GM18867 (cell line): ENCODE measurements at regions not wholly inside any gene's neighbourhood (a gene's known extent, or its start where the extent isn't known, plus 50 kb on each side); places are given as distances from the start of the nearest gene placed in this dataset.

Experiments
- ATAC-seq: cut with Tn5 transposase; IDR thresholded peaks from one replicate; pipeline ENCODE4 v1.9.1; 2021; ENCODE audit warnings: mild to moderate bottlenecking, moderate library complexity; ENCODE audit not compliant: unreplicated experiment

DNA sequence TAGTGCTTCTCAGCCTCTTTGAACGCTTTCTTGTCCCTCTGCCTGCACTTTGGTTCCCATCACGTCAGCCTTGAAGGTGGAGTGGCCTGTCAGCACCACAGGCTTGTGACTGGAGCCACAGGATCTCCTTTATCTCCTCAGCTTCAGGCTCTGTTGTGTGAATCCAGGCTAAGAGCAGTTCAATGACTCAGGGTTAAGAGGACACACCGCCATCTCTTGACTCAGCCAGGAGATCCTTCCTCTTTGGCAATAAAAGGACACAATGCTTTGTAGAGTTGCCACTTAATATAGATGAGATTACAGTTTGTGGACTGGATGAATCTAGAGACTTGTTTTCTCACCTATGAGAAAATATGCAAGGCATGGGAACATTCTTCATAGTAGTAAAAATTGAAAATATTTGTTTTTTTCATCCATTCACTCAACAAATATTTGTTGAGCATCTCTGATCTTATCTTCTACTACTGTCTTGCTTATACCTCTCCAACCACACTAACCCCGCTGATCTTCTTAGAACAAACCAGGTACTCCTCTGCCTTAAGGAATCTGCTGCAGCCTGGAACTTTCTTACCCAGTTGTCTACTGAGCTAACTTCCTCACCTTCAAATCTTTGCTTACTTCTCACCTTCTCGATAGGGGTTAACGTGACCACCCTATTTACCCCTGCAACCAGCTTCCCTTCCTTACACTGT, 62.3 kb downstream of the UCHL1 start:
- no peak for ATAC-seq

DNA sequence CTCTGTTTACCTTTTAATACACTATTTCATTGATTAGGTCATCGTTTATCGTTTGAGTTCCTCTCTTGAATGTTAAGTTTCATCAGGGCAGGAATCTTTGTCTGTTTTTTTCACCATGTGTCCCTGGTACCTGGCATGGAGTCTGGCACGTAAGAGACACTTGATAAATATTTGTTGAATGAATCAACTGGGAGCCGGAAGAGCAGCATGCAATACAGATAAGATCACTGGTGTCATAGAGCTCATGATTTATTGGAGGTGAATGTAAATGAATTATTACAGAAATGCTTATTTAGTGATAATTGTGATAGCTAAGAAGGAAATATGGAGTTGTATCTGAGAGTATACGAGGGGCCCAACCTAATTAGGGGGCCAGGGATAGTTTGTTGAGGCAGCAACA, 62.8 kb downstream of the UCHL1 start:
- ATAC-seq, result no peak

DNA sequence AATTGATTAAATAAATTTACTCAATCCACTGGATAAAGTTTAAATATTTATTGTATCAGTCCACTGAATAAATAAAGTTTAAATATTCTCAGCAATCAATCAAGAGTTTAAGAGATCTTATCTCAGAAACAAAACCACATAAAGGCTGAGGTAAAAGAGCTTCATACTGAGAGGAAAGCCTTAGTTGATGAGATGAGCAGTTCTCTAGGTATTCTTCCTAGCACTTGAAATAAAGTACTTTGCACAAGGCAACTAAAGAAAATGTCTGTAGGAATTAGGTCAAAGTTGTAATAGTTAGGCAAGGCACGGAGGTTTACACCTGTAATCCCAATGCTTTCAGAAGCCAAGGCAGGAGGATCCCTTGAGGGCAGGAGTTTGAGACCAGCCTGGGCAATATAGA, 63.5 kb downstream of the UCHL1 start:
- ATAC-seq, result no peak

DNA sequence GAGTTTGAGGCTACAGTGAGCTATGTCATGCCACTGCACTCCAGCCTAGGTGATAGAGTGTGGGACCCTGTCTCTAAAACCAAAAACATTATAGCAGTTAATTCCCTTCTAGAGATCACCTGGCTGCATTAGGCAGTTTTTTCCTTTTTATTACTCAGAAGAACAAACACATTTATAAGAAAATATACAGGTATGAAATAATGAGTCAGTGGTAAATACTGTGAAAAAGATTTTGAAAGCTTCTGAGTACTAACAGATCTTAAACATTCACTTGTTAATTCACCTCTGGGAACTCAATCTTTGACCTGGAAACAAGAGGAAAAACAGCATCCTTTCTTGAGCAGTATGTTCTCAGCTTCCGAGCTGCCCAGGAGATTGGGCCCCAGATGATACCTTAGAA, 64.1 kb downstream of the UCHL1 start:
- no peak for ATAC-seq

DNA sequence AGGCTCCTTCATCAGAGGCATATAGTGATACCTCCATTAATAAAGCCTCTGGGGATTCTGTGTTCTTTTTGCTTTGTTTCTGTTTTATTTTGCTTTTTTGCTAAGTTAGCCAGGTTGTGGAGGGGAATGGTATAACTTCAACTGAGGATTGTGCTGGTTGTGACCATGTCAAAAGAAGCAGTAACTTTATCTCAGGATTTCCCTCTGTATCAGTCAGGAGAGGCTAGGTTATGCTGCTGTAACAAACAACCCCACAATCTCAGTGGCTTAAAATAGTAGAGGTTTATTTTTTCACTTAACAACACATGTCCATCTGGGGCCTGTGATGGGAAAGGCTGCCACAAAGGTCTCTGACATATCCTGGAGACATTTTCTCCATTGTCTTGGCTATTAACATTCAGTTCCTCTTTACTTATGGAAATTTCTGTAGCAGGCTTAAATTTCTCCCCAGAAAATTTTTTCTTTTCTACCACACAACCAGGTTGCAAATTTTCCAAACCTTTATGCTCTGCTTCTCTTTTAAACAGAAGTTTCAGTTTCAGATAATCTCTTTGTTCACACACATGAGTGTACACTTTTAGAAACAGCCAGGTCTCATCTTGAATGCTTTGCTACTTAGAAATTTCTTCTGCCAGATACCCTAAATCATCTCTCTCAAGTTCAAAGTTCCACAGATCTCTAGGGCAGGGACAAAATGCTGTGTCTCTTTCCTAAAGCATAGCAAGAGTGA, 64.7 kb downstream of the UCHL1 start:
- no peak for ATAC-seq

DNA sequence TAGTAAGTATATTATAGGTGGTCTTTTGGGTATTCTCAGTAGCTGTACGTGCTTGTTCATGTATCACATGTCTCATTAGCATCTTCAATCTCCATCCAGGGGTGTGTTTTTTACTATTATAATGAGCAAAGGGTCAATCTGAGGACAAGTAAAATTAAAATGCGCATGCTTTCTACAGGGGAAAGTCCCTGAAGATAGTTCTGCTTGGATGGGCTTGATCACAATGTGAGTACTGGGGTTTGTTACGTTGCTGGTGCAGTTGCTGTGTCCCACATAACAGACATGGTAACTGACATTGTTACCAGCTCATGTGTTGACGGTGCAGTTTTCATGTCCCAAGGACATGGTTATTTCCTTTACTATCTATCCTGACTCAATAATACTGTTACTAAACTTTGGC, 65.9 kb downstream of the UCHL1 start:
- no peak for ATAC-seq

DNA sequence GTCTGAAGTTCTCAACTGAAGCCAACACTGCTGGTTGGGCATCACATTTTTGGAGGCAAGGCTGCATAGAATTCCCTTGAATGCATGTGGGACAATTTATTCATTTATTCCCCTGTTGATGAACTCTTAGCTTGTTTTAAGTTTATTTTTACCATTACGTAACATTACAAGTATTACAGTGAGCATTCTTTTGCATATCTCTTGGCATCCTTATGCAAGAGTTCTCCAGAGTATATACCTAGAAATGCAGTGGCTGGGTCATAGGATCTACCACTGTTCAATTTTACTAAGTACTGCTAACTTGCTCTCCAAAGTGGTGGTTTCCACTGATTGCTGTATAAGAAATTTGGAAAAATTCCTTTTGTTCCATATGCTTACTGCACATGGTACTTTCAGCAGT, 66.5 kb downstream of the UCHL1 start:
- no peak for ATAC-seq

DNA sequence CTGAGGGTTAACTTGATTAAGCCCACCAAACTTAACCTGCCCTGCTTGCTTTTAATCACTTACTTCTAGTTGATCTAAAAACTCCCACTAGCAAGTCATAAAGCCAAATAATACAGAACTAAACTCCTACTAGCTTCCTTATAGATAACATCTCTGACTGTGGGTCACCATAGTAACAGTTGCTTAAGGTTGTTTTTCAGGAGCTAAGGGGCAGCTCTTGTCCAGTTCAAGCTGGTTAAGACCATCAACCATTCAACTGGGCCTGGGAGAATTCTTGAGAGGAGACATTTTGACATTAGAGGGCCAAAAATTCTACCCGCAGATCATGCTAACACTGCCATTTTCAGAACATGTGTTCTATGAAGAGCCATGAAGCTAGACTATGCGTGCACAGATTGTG, 67.0 kb downstream of the UCHL1 start:
- no peak for ATAC-seq

DNA sequence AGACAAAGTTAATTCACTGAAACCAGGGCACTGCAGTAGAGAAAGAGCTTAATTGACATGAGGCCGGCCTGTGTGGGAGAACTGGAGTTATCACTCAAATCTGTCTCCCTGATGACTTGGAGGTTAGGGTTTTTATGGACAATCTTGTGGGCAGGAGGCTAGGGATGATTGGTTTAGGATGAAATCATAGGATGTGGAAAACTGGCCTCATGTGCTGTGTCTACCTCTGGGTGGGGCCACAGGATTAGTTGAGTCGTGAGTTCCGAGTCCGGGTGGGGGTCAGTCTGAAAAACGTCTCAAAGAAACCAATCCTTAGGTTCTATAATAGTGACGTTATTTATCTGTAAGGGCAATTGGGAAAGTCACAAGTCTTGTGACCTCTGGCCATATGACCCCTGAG, 68.1 kb downstream of the UCHL1 start:
- ATAC-seq, result no peak

DNA sequence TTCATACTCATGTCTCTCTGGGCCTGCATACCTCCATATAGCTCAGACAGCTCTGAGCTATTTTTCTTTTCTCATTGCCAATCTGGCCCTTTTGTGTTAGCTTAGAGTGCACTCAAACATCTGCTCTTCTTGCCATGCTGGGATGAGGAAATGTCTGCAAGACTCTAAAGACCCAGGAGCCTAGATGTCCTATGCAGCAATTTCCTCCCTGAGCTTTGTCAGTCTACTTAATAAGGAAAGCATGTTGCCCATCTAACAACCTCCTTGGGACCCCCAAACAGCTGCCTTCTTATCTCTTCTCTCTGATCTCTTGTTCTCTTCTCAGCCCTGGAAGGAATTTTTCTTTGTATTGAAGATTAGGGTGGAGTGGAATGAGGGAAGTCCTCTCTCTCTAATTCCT, 69.2 kb downstream of the UCHL1 start:
- no peak for ATAC-seq

DNA sequence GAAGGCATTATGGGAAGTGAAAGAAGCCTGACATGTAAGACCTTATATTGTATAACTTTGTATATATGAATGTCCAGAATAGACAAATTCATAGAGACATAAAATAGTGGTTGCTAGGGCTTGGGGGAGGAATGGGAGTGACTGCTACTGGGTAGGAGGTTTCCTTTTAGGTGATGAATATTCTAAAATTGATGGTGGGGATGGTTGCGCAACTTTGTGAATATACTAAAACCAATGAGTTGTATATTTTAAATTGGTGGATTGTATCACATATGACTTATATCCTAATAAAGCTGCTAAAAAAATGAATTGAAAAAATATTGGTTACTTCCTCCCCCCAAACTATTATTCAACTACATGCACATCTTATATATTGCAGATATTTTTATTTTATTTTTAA, 70.0 kb downstream of the UCHL1 start:
- ATAC-seq, result no peak

DNA sequence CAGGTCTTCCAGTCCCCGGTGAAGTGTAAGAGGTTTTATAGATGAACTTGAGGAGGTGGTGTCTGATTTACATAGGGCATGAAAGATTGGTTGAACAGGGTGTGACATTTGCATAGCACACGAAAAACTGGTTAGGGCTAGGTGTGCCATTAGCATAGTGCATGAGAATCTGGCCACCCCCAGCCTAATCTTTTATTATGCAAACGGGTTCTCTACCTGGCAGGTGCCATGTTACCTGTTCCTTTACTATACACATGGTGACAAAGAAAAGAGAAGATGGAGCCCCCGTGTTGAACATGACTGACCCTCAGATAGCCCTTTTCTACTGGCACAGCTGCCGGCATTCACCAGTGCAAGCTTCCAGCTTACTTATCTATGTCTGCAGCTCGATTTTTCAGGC, 71.0 kb downstream of the UCHL1 start:
- no peak for ATAC-seq

DNA sequence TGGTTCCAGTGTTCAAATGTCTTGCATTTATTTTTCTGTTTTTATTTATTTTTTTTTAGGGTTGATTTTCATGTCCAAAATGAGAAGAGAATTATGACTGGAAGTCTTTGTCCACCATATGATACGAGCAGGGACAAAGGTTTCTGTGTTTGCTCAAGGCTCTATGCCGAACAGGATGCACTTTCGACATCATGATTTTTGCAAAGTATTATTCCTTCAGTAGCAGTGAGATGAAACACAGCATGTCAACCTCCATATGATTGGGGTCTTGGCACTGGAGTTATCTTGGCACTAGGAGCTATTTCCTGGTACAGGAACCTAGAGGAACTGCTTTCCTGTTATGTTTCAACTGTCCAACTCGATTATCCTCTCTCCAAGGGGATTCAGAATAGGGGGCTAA, 72.6 kb downstream of the UCHL1 start:
- ATAC-seq, result no peak

DNA sequence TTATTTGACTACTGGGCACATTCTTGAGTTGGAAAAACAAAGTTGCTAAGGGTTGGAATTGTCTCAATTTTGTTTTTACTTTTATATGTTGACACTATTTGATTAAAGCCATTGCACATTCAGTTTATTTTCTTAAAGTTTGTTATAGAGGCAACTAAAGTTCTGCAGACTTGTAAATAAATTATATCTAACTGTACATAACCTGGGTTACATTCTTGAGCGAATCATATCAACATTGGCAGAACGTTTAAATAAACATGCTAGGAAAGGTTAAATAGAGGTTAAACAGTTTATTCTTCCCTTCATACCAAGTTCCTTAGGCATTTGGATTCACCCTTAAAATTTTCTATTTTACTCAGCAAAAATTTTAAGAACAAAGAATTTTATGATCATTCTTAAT, 74.5 kb downstream of the UCHL1 start:
- no peak for ATAC-seq

DNA sequence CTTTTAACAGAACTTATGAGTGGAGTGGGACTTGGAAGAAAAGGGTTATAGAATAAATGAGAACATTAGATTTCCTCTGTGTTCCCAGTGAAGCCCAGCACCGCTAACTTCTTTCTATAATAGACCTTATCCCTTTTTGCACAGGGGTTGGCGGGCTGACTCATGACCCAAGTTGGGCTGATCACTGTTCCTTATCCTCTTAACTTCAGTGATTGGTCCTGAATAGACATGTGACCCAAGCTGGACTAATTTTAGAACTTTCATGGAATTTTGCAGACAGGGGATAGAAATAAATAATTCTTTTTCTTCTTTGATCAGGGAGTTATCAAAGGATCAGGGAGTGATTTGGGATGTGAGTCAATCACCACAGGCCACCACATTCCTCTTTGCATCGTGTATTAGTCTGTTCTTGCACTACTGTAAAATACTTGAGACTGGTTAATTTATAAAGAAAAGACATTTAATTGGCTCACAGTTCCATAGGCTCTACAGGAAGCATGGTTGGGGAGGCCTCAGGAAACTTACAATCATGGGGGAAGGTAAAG, 75.9 kb downstream of the UCHL1 start:
- no peak for ATAC-seq

DNA sequence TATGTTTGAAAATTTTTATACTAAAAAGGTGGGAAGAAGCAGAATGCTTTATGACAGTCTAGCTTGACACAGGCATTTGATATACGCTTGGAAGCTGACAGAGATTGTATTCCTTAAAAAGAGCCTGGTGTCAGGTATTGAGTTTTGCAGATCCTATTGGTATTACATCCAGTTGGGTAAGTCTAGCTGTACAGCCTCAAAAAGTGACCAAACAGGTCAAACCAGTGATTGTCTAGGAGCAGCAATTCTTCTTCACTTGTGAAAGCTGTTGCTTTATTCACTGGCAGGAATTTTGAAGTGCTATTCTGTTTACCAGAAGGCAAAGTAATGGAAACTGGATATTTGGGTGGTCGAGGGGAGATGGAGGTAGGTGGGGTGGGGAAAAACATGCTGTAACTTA, 77.5 kb downstream of the UCHL1 start:
- no peak for ATAC-seq

DNA sequence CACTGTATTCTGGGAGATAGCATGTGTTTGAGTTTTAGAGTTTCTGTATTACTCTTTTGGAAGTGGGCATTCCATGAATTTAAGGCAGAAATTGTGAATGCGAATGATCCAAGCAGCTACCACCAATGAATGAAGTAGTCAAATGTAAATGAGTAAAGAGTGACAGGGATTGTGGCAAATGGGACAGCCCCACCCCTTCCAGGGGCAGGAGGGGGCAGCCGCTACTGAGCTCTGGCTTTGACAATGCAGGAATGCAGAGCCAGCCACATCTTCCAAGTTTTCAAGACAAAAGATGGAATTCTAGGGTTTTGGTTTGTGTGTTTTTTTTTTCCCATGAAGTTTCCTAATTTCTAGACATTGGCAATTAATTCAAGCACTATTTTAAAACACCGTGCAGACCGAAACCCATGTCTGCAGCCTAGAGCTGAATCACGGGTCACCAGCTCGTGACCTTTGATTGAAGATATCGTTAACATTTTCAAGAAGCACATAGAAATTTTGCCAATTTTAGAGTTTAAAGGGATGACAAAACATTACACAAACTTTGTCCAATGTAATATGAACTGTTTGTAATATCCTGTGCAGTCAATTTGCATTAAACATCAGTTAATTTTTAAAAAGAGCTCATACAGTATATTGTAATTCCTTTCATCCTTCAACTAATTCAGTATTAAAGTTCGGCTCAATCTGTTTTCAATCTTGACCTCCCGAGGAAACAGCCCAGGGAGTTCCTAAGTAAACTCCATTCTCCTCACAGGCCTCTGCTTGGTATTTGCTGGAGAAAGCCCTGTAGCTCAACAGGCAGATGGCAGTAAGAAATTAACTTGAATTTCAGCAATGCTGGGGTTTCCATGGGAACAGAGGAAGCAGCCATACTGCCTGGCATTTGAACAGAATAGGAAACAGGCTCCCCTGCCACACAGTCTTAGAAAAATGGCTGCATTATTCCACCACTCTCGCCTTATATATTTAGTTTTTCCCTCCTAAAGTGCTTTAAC, 83.4 kb downstream of the UCHL1 start:
- ATAC-seq, result no peak

DNA sequence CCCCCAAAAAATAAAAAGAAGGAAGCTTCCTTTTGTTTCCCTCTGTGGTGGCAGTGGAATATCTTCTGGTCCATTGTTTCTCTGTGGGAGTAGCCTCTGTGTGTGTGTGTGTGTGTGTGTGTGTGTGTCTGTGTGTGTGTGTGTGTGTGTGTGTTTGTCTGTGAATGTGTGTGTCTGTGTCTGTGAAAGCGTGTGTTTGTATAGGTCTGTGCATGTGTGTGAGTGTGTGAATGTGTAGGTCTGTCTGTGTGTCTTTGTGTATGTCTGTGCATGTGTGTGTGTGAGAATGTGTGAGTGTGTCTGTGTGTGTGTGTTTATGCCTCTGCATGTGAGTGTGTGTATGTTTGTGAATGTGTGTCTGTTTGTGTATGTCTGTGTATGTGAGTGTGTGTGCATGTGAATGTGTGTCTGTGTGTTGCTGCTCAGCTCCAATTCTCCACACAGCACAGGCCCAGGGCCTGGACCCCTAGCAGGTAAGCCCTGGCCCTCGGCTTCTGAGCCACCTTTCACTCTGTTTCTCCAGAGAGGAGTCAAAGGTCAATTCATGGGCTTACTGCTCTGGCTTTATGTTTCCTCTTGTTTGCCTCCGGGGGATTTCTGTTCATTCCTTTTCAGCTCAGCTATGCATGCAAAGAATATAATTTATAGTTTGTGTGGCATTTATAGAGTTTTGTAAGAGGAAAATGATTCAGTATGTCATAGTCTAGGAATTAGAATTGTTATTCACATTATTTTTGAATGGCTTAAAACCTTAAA, 89.8 kb downstream of the UCHL1 start:
- no peak for ATAC-seq

DNA sequence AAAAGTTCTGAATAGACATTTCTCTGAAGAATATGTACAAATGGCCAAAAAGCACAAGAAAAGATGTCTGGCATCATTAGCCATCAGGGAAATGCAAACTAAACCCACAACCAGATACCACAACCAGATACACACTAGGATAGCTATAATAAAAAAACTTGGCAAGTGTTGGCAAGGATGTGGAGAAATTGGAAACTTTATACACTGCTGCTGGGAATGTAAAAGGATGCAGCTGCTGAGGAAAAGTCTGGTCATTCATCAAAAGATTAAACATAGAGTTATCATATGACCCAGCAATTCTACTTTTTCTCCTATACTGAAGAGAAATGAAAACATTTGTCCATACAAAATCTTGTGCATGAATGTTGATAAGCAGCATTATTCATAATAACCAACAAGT, 92.3 kb downstream of the UCHL1 start:
- ATAC-seq, result no peak

DNA sequence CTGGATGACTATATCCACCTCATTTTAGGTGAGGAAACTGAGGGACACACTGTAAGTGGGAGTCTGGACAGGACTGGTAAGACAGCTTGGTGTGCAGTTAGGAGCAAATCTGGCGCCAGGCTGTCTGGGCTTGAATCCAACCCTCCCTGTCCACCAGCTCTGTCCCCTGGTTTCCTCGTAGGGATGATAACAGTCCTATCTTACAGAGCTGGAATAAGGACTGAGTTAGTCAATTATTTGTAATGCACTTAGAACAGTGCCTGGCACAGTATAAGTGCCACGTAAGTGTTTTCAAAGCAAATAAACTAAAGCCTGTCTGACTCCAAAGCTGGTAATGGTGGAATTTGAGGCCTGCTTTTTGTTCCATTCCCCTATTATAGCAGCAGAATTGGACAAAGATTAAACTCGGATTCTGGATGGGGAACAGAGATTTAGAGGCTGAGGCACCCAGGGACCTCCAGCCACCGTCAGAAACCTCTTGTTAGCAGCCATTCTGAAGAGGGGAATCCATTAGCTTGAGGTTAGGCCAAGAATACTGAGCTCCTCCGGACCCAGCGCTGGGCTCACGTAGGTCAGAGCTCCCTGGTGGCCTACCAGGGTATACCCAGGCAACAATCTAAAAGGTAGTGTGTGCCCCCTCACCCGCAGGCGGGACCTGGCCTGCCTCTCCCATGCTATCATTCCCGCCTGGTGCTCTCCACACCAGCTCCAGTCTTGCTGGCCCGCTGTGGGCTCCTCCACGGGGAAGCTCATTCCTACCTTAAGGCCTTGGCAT, 102.1 kb downstream of the UCHL1 start:
- no peak for ATAC-seq
